Suprapubic skin (tissue), 4 donors: ENCODE measurements at regions not wholly inside any gene's neighbourhood (a gene's known extent, or its start where the extent isn't known, plus 50 kb on each side); places are given as distances from the start of the nearest gene placed in this dataset.

Experiments
- DNase-seq, 2 donors: peaks; one replicate each; pipeline ENCODE4 v3.0.0-alpha.2; 2019; ENCODE audit warnings: low spot score in 2 of 2
- H3K27ac ChIP-seq: fragments of 200-600 bp; sonication (generic); one replicate; pipeline ENCODE4 v1.5.1; 2019
- H3K27me3 ChIP-seq: fragments of 200-600 bp; sonication (generic); one replicate; pipeline ENCODE4 v1.5.1; 2019
- H3K36me3 ChIP-seq: fragments of 200-600 bp; sonication (generic); one replicate; pipeline ENCODE4 v1.5.1; 2019
- H3K4me1 ChIP-seq: fragments of 200-600 bp; sonication (generic); one replicate; pipeline ENCODE4 v1.5.1; 2019
- H3K4me3 ChIP-seq: fragments of 200-600 bp; sonication (generic); one replicate; pipeline ENCODE4 v1.5.1; 2019; ENCODE audit warnings: mild to moderate bottlenecking
- H3K9me3 ChIP-seq: fragments of 200-600 bp; sonication (generic); one replicate; pipeline ENCODE4 v1.5.1; 2019
- EP300 ChIP-seq: sonication (generic); formaldehyde crosslinking; IDR thresholded peaks from one replicate; pipeline ENCODE4 v1.6.1; 2017; ENCODE audit warnings: antibody characterized with exemption
- POLR2A ChIP-seq, 2 donors: fragments of 450-650 bp; IDR thresholded peaks; one replicate each; pipeline ENCODE4 v1.6.1; 2017; ENCODE audit warnings: antibody characterized with exemption in 2 of 2, mild to moderate bottlenecking in 2 of 2, moderate library complexity in 2 of 2
- POLR2AphosphoS5 ChIP-seq, 3 donors: sonication (generic); formaldehyde crosslinking; IDR thresholded peaks; one replicate each; pipeline ENCODE4 v1.6.1; 2017; ENCODE audit warnings: antibody characterized with exemption in 3 of 3
- WGBS: methylation state at CpG from one replicate; pipeline ENCODE4 v1.1.5; 2018; 5-methylcytosine and 5-hydroxymethylcytosine counted together
- TF ChIP-seq, protein P1 (sequence below), 2 donors: fragments of 200-600 bp in 1 of 2; fragments of 450-650 bp in 1 of 2; sonication (generic) in 1 of 2; IDR thresholded peaks; one replicate each; pipeline ENCODE4 v1.5.1; 2016 to 2019; ENCODE audit warnings: antibody characterized with exemption in 2 of 2, mild to moderate bottlenecking in 1 of 2, moderate library complexity in 1 of 2

DNA sequence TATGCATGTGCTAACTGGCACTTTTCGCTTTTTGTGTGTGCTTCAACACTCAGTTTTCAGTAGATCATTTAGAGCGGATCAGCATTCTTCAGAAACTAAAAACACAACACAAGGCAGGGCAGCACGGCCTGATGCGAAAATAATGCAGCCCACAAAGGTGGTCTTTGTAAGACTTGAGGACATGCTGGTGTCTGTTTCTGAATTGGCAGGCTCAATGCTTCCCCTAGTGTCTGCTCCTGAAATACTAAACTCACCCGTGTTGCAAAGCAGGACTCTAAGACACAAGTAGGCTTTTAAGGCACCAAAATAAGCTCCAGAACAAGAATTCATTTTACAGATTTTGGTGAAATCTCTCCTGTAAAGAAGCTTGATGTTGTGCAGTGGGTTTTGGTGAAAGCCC is 676.5 kb downstream of the TENT5A start:
- whole genome bisulfite sequencing, result 59% methylated on average over 5 of the region's 5 CpGs

DNA sequence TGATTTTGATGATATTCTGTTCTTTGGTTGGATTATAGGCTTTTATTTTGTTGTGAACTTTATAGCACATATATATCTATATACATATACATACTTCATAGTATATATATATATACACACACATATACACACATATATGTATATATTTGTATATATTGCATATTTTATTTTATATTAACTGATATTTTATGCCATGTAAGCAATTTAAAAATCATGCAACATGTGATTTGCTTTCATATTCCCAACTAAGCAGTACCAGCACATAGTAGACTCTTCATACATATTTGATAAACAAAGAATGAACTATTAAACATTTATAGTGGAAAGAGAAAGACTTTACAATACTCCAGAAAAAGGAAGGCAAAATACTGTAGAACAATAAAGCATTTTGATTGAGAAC is 679.2 kb downstream of the TENT5A start:
- Histone ChIP-seq H3K4me1 (no peaks in the 10 kb centered on the region), H3K9me3 (no peaks in the 10 kb centered on the region), H3K36me3 (no peaks in the 10 kb centered on the region), H3K4me3 (no peak overlapping the region), H3K27ac (no peak overlapping the region), H3K27me3 (no peaks in the 10 kb centered on the region)
- TF ChIP-seq POLR2A (IDR thresholded peaks at IDR 0.05), result no peak
- TF ChIP-seq, protein P1, sequence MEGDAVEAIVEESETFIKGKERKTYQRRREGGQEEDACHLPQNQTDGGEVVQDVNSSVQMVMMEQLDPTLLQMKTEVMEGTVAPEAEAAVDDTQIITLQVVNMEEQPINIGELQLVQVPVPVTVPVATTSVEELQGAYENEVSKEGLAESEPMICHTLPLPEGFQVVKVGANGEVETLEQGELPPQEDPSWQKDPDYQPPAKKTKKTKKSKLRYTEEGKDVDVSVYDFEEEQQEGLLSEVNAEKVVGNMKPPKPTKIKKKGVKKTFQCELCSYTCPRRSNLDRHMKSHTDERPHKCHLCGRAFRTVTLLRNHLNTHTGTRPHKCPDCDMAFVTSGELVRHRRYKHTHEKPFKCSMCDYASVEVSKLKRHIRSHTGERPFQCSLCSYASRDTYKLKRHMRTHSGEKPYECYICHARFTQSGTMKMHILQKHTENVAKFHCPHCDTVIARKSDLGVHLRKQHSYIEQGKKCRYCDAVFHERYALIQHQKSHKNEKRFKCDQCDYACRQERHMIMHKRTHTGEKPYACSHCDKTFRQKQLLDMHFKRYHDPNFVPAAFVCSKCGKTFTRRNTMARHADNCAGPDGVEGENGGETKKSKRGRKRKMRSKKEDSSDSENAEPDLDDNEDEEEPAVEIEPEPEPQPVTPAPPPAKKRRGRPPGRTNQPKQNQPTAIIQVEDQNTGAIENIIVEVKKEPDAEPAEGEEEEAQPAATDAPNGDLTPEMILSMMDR (IDR thresholded peaks at IDR 0.05), result no peak
- TF ChIP-seq POLR2AphosphoS5 (IDR thresholded peaks at IDR 0.05), result no peak
- no peak for DNase-seq

More for the DNA sequence above, 676.5 kb downstream of the TENT5A start:
- H3K36me3 ChIP-seq, result no peaks in the 10 kb centered on the region
- DNase-seq, result no peak
- no peaks in the 10 kb centered on the region for H3K4me1 ChIP-seq
- no peaks in the 10 kb centered on the region for H3K9me3 ChIP-seq
- no peak overlapping the region for H3K27ac ChIP-seq
- TF ChIP-seq EP300, result no peak
- TF ChIP-seq, protein P1 (IDR thresholded peaks at IDR 0.05), result no peak
- H3K27me3 ChIP-seq, result no peaks in the 10 kb centered on the region
- no peak overlapping the region for H3K4me3 ChIP-seq

DNA sequence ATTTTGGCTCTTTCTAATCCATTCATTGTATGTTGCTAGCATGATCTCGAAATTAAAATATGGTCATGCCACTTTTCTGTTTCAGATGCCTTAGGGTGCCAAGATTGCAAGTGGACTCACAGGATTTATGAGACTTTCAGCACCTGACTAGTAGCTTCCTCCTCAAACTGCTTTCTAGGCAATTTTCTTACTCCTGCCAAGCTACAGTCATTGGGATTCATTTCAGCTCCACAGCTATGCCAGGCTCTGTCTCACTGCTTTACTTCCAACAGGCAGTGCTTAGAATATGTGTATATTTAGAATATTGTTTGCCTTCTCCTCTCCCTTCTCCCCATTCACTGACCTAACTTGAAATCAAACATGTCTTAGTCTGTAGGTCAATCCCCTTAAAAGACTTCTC is 681.4 kb downstream of the TENT5A start:
- DNase-seq, result no peak
- 67% methylated on average over 1 of the region's 1 CpG for WGBS
- Histone ChIP-seq H3K4me3 (no peak overlapping the region), H3K27me3 (no peaks in the 10 kb centered on the region), H3K36me3 (no peaks in the 10 kb centered on the region), H3K9me3 (no peaks in the 10 kb centered on the region), H3K27ac (no peak overlapping the region), H3K4me1 (no peaks in the 10 kb centered on the region)
- TF ChIP-seq, protein P1 (IDR thresholded peaks at IDR 0.05), result no peak
- no peak for TF ChIP-seq EP300
- no peak for TF ChIP-seq POLR2AphosphoS5 (IDR thresholded peaks at IDR 0.05)
- no peak for TF ChIP-seq POLR2A (IDR thresholded peaks at IDR 0.05)

DNA sequence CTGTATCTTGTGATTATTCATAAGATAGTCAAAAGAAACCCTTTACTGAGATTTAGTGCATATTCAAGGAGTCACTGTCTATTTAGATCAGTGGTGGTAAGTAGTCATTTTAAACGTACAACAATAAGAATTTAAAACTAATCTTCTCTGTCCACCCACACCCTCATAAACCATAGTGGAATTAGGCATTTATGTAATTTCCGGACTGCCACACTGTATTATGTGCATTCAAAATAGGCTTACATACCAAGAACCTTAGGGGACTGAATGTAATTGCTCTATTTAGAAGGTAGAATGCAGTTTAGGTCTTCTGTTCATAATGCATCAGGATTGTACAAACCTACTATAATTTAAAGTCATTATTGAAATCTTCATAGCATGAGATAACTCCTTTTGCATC is 685.4 kb downstream of the TENT5A start:
- DNase-seq, result no peak
- Histone ChIP-seq H3K27me3 (no peaks in the 10 kb centered on the region), H3K9me3 (no peaks in the 10 kb centered on the region), H3K27ac (no peak overlapping the region), H3K4me3 (no peak overlapping the region), H3K4me1 (no peaks in the 10 kb centered on the region), H3K36me3 (no peaks in the 10 kb centered on the region)
- WGBS, result 78% methylated on average over 2 of the region's 2 CpGs
- TF ChIP-seq POLR2A (IDR thresholded peaks at IDR 0.05) (no peak), POLR2AphosphoS5 (IDR thresholded peaks at IDR 0.05) (no peak), EP300 (no peak)
- TF ChIP-seq, protein P1 (IDR thresholded peaks at IDR 0.05), result no peak

DNA sequence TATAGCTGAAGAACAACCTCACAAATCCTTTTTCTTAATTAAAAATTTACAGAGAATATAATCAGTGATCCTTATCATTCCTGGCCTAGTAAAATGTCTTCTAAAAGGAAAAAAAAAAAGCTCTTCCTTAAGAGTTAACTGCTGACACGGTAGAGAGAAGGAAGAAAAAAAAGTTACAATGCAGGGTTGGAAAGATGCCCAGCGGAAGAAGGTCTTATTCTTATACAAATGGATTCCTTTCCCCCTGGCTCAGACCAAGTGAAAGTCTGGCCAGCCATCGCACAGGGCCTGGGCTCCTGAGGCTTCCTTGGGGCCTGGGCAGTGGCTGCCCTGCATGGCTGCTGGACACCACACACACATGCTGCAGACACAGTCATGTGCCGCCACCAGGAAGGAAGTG is 688.6 kb downstream of the TENT5A start:
- DNase-seq, result no peak
- Histone ChIP-seq H3K36me3 (no peaks in the 10 kb centered on the region), H3K27ac (no peak overlapping the region), H3K27me3 (no peaks in the 10 kb centered on the region), H3K4me3 (no peak overlapping the region), H3K9me3 (no peaks in the 10 kb centered on the region), H3K4me1 (no peaks in the 10 kb centered on the region)
- TF ChIP-seq, protein P1 (IDR thresholded peaks at IDR 0.05), result no peak
- 64% methylated on average over 4 of the region's 4 CpGs for WGBS
